ENCODE measurements at regions not wholly inside any gene's neighbourhood (a gene's known extent, or its start where the extent isn't known, plus 50 kb on each side); places are given as distances from the start of the nearest gene placed in this dataset.
"Not testable (repeated sequence)": the region's sequence is repeated elsewhere in the genome, so short reads cannot be mapped to it uniquely, and the experiment has no call there.

DNA sequence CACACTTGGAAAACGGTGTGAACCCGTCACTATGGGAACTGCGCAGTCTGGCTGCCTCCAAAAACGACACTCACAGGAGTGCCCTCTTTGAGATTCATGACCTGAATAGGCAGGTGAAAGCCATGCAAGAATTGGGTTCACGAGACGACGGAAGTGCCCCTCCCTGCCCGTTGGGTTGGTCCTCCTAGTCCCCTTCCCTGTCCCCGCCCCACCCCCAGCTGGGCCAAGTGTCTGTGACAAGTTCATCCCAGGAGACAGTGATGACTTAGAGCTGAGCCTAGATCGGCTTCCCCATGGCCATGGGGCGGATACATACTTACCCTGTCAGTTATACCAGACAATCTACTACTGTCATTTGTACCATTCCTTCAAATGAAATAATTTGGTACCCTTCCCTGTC lies 1137.7 kb upstream of the CHAC2 start:
- no peak for DNase-seq

DNA sequence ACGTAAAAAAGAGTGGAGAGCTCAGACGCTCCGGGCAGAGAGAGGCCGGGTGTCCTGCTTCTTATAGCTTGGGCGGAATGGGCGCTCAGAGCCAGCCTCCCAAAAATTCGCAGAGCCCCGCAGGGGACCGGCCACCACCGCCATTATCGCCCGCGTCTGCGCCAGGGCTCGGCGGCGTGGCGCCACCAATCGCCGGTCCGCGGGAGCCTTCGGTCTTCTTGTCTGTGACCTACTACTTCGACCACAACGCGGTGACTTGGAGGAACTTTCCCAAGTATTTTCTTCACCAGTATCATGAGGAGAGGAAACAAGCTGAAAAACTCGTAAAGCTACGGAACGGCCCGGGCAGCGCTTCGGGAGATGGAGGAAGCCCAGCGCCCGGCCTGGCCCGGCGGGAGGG lies 1138.1 kb upstream of the CHAC2 start:
- no peak for DNase-seq

- DNase-seq = no peak
Measured at GRCh38 chr2:52622266-52622665, 1145.3 kb upstream of the CHAC2 start.

- no peak for DNase-seq
Measured at GRCh38 chr2:52613064-52613463, 1154.5 kb upstream of the CHAC2 start.

- DNase-seq = no peak
Measured at GRCh38 chr2:52611759-52612158, 1155.8 kb upstream of the CHAC2 start.

DNA sequence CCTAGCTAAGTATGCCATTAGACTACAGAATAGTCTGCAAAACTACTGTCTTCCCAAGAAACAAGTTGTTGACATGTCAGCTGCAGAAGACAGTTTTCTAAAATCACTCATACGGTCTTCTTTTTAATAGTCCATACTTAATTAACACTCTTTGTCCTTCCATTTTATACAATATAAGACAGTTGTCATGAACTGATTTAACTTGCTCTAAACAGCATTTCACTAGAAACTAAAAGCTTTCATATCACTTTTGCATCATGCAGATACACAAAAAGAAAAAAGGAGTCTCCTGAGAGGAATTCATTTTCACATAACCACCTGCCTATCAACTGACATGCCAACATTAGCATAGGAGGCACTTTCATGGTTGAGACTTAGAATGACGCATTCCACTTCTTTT lies 1159.6 kb upstream of the CHAC2 start:
- no peak for DNase-seq

DNA sequence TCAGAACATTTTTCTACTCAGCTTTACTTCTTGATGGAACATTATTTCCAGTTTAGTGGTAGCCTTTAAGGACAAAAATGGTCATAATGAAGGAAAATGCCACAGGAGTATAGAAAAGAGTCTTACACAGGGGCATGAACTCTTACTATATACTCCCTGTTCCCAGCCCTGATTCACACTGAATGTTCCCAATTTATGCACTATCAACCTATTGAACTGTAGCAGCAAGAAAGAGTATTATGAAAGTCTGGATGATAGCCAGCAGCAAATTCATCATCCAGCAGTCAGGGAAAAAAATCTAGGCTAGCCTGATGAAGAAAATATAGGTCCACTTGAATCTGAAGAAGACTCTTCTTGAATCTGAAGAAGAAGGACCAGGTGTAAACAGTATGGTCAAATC lies 1170.3 kb upstream of the CHAC2 start:
- no peak for DNase-seq

DNA sequence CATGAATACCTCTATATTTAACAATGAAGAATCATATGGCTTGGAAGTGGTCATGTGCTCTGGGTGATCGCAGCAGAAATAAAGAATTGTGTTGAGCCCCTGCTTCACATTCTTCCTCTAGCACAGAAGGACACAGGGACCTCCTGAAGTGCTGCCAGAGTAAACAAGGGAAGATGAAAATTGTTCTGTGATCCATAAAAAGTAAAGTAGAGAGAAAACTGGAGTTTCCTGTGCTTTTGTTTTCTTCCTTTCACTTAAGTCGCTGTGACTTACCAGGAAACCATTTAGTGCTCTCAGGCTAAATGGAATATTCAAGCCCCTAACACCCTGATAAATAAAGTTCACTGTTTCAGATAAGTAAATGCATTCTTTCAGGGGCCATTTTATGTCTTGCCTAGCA lies 1173.6 kb upstream of the CHAC2 start:
- DNase-seq = no peak

DNA sequence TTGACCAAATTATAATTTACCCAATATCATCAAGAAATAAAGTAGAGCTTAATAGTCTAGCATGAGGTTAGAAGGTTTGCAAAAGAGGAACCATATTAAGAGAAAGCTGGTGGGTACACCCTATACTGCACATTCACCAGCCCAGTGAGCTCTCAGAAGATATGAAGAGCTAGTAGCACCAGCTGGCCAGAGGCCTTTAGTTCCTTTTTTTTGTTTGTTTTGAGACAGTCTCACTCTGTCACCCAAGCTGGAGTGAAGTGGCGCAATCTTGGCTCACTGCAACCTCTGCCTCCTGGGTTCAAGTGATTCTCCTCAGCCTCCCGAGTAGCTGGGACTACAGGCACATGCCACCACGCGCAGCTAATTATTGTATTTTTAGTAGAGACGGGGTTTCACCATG lies 1183.5 kb upstream of the CHAC2 start:
- not testable (repeated sequence) for DNase-seq

- DNase-seq = no peak
Measured at GRCh38 chr2:52572469-52572894, 1195.1 kb upstream of the CHAC2 start.

GRCh38 chr2:52571380-52572347 lies 1195.9 kb upstream of the CHAC2 start:
- DNase-seq = no peak

- DNase-seq = no peak
Measured at GRCh38 chr2:52570716-52571115, 1196.9 kb upstream of the CHAC2 start.

- no peak for DNase-seq
Measured at GRCh38 chr2:52563151-52563550, 1204.5 kb upstream of the CHAC2 start.

DNA sequence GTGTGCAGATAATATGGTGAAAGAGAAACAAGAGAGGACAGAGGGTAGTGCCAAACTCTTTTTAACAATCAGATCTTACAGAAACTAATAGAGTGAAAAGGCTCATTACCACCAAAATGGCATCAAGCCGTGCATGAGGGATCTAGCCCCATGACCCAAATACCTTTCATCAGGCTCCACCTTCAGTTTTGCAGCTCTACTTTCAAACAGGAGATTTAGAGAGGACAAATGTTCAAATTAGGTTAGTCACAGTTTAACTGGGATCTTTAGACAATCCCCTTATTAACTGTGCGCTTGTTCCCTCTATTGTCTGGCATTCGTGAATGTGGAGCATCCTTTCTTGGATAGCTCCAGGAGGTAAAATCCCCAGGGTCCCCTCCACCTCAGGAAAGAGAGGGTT lies 1209.3 kb upstream of the CHAC2 start:
- no peak for DNase-seq

DNA sequence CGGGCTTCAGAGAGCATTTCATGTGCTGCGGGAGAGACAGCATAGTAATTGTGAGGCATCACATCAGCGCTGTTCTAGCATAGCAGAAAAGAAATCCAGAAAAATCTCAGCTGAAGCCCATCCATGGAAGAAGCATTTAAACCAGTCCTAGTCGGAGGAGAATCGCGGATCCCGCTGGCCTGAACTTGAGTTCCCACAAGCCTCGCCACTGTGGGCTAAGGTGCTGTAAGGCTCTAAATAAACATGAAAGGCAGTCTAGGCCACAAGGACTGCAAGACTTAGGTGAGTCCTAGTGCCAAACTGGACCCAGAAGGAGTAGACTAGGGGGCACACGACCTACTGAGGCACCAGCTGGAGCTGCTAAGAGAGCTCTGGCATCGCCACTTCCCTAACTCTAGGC lies 1225.3 kb upstream of the CHAC2 start:
- DNase-seq = no peak

DNA sequence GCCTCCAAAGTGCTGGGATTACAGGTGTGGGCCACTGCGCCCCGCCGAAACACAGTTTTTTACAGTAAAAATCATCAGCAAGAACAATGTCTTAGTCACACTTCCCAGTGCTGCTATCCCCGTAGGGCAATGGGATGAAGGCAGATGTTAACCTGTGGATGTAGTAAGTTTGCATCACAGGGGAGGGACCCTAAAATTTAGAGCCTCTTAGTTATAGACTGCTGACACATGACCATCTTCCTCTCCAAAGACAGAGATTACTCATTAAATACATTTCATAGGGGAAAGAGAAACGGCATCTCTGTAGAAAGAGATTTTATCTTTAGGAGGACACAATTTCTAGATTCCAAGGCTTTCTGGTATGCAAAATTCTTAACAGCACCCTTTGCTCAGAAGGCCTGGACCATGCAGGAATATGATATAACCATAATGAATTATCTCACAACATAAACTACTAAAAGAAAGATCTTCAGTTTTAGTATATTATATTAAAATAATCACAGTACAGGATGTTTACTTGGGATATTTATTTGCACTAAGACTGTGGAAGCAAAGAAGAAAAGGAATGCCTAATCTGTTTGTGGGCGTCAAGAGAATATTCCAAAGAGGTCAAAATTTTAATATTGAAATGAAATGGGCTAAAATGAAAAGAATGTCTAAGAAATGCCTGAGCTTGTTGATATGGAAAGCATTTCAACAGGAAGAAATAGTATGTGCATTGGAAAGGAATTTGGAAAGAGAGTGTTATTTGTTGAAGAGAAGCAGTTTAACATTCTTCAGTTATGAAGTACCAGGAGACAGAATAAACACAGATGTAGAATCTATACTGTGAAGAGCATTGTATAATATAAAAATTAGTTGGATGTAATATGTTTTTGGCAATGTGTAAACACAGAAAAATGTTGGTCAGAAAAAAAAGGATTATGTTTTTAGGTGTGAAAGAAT lies 1228.3 kb upstream of the CHAC2 start:
- no peak for DNase-seq

DNA sequence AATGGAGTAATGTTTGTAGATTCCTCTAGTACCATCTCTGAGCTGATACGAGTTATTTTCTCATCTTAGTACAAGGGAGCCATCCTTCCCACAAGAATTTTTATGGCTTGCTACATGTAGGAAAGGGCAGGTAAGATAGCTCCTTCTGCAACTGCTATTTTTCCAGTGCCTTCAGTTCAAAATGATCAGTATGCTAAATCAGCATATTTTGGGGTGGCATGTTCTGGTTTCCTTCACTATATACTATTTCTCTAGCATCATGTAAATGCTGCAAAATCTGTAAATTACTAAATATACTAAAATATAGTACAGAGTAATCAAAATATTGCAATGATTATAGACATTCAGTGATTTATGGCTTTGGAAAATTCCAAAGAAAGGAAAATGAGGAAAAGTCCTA lies 1230.0 kb upstream of the CHAC2 start:
- DNase-seq = no peak

GRCh38 chr2:52536929-52537460 lies 1230.6 kb upstream of the CHAC2 start:
- DNase-seq = no peak

DNA sequence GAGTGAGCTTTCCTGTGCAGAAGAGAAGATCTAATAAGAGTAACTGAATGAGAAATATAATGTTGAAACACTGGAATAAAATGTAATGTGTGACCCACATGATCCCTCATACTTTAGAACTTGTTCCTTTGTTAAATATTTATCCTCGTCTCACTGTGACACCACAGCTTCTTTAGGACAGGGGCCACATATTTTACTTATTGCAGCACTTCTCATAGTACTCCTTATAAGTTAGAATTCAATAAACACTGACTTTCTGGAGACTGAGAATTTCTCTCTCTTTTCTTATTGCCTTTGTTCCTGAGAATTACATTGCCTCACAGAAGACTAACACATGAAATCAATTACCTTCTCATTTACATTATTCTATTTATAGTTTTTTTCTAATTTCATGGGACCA lies 1234.6 kb upstream of the CHAC2 start:
- no peak for DNase-seq

DNA sequence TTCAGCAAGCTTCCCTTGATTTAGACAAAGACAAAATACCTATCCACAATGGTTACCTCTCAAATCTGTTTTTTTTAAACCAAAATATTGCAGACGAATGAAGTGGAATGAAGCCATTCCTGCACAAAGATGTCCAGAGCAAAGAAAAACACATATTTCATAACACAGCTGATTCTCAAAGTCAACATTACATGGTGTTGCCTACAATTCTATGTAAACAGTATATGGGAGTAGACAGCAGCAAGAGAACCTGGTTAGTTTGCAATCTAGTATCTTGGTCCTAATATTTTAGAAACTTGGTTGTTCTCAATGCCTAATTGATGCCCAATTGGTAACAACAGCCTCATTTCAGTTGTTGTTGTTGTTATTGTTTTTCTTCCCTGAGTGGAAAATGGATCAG lies 1240.9 kb upstream of the CHAC2 start:
- DNase-seq = no peak

GRCh38 chr2:52520644-52521043 lies 1247.0 kb upstream of the CHAC2 start:
- no peak for DNase-seq

- no peak for DNase-seq
Measured at GRCh38 chr2:52518678-52519077, 1248.9 kb upstream of the CHAC2 start.

GRCh38 chr2:52512760-52513159 lies 1254.8 kb upstream of the CHAC2 start:
- no peak for DNase-seq

GRCh38 chr2:52510432-52510831 lies 1257.2 kb upstream of the CHAC2 start:
- no peak for DNase-seq

Data from NCI-H1694 treated with DMSO at 0.1 percent for 48 hours (cell line).